ENCODE measurements at regions not wholly inside any gene's neighbourhood (a gene's known extent, or its start where the extent isn't known, plus 50 kb on each side); places are given as distances from the start of the nearest gene placed in this dataset.

DNA sequence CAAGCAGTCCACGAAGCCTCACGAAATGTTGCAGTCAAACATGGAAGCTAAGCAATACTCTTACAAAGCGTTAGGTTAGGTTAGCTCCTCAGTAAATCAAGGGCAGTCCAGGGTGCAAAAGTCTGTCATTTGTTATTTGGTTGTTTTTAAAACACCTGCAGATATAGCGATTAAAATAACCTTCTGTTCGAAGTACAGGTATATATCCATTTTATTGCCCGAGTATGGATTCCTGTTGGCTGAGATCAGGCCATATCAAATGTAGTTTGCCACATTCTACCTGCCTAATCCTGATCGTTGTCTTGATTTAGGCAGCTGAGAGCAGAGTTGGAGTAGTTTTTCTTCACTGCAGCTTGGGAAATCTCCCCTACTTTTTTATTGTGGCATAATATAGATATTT is 99.5 kb upstream of the EPB41L3 start (continued):
- TF ChIP-seq, protein P1, sequence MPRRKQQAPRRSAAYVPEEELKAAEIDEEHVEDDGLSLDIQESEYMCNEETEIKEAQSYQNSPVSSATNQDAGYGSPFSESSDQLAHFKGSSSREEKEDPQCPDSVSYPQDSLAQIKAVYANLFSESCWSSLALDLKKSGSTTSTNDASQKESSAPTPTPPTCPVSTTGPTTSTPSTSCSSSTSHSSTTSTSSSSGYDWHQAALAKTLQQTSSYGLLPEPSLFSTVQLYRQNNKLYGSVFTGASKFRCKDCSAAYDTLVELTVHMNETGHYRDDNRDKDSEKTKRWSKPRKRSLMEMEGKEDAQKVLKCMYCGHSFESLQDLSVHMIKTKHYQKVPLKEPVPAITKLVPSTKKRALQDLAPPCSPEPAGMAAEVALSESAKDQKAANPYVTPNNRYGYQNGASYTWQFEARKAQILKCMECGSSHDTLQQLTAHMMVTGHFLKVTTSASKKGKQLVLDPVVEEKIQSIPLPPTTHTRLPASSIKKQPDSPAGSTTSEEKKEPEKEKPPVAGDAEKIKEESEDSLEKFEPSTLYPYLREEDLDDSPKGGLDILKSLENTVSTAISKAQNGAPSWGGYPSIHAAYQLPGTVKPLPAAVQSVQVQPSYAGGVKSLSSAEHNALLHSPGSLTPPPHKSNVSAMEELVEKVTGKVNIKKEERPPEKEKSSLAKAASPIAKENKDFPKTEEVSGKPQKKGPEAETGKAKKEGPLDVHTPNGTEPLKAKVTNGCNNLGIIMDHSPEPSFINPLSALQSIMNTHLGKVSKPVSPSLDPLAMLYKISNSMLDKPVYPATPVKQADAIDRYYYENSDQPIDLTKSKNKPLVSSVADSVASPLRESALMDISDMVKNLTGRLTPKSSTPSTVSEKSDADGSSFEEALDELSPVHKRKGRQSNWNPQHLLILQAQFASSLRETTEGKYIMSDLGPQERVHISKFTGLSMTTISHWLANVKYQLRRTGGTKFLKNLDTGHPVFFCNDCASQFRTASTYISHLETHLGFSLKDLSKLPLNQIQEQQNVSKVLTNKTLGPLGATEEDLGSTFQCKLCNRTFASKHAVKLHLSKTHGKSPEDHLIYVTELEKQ (tag by site-specific recombination; IDR thresholded peaks at IDR 0.05; ENCODE audit: borderline replicate concordance), result no peak
- TF ChIP-seq ZNF169 (tag by site-specific recombination; IDR thresholded peaks at IDR 0.05), result no peak
- TF ChIP-seq KLF1 (tag by site-specific recombination; IDR thresholded peaks at IDR 0.05), result no peak
- TF ChIP-seq ZNF112 (tag by site-specific recombination; IDR thresholded peaks at IDR 0.05), result no peak
- TF ChIP-seq ZNF660 (tag by site-specific recombination; IDR thresholded peaks at IDR 0.05), result no peak
- TF ChIP-seq ZNF571 (tag by site-specific recombination; IDR thresholded peaks at IDR 0.05), result no peak
- no peak for TF ChIP-seq SP7 (tag by site-specific recombination; IDR thresholded peaks at IDR 0.05)

DNA sequence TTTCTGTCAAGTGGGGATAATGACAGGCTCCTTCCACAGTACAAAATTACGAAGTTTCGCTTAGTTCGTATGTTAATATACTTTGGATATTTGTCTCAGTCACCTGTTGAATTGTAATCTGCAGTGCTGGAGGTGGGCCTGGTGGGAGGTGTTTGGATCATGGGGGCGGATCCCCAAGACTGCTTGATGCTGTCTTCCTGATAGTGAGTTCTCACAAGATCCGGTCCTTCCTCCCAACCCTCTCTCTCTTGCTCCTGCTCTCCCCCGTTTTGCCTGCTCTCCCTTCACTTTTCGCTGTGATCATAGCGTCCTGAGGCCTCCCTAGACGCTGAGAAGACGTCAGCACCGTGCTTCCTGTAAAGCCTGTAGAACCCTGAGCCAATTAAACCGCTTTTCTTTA is 97.1 kb upstream of the EPB41L3 start:
- no peaks in the 10 kb centered on the region for H3K4me1 ChIP-seq (ENCODE audit: control insufficient read depth, insufficient read depth, low read length)
- ChIA-PET POLR2A (no interaction called here), CTCF (interaction anchor here (0.6 kb wide), 1 partner anchor 916 kb away, joined by 3 read pairs; no protein-coding TSS in a partner anchor)
- TF ChIP-seq ZNF404 (tag by site-specific recombination; IDR thresholded peaks at IDR 0.05) (no peak), ZNF391 (tag by site-specific recombination; IDR thresholded peaks at IDR 0.05; ENCODE audit: borderline replicate concordance, low read depth) (no peak), KLF1 (tag by site-specific recombination; IDR thresholded peaks at IDR 0.05) (no peak), ZNF133 (tag by site-specific recombination; IDR thresholded peaks at IDR 0.05) (no peak), OSR2 (tag by site-specific recombination; IDR thresholded peaks at IDR 0.05) (no peak), ZNF561 (tag by site-specific recombination; IDR thresholded peaks at IDR 0.05; ENCODE audit: borderline replicate concordance) (no peak), ZNF560 (tag by site-specific recombination; IDR thresholded peaks at IDR 0.05; ENCODE audit: borderline replicate concordance) (no peak), MZF1 (tag by site-specific recombination; IDR thresholded peaks at IDR 0.05; ENCODE audit: borderline replicate concordance) (no peak), ZNF785 (tag by site-specific recombination; IDR thresholded peaks at IDR 0.05) (no peak), ZNF311 (tag by site-specific recombination; IDR thresholded peaks at IDR 0.05; ENCODE audit: borderline replicate concordance) (no peak), ZXDB (tag by site-specific recombination; IDR thresholded peaks at IDR 0.05) (no peak)
- TF ChIP-seq, protein P2, sequence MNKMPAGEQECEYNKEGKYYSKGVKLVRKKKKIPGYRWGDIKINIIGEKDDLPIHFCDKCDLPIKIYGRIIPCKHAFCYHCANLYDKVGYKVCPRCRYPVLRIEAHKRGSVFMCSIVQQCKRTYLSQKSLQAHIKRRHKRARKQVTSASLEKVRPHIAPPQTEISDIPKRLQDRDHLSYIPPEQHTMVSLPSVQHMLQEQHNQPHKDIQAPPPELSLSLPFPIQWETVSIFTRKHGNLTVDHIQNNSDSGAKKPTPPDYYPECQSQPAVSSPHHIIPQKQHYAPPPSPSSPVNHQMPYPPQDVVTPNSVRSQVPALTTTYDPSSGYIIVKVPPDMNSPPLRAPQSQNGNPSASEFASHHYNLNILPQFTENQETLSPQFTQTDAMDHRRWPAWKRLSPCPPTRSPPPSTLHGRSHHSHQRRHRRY (tag by site-specific recombination; IDR thresholded peaks at IDR 0.05), result no peak
- TF ChIP-seq, protein P3, sequence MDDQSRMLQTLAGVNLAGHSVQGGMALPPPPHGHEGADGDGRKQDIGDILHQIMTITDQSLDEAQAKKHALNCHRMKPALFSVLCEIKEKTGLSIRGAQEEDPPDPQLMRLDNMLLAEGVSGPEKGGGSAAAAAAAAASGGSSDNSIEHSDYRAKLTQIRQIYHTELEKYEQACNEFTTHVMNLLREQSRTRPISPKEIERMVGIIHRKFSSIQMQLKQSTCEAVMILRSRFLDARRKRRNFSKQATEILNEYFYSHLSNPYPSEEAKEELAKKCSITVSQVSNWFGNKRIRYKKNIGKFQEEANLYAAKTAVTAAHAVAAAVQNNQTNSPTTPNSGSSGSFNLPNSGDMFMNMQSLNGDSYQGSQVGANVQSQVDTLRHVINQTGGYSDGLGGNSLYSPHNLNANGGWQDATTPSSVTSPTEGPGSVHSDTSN (CRISPR knock-in tag; IDR thresholded peaks at IDR 0.05), result no peak
- H3K36me3 ChIP-seq (ENCODE audit: control insufficient read depth in 2 of 2, insufficient read depth in 1 of 2, low read length in 2 of 2), result no peaks in the 10 kb centered on the region
- H3K4me3 ChIP-seq (ENCODE audit: low read depth, low read length), result no peak overlapping the region
- H3K9me3 ChIP-seq (ENCODE audit: control insufficient read depth, insufficient read depth, low read depth, low read length), result no peaks in the 10 kb centered on the region
- no peak overlapping the region for H3K27ac ChIP-seq (ENCODE audit: extremely low read depth, low read depth, low read length)

DNA sequence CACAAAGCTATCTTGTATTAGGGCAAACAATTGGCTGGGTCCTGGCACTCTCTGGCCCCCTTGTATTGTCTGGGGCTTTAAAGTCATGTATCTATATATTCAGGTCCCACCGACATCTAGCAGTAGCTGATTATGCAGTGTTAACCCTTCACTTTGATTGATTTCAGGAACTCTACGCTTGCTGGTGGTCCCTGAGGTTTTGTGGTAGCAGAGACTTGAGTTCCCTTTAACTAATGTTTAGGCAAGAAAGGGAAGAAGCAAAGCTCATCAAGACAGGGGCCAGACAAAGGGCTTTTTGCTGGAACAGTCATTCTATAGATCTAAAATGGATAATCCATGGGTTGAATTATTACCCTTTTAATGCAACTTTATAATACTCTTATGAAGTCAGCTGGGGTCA is 95.3 kb upstream of the EPB41L3 start:
- POLR2A ChIA-PET, result no interaction called here
- CTCF ChIA-PET, result interaction anchor here (0.6 kb wide), 1 partner anchor 524 kb away, joined by 3 read pairs; no protein-coding TSS in a partner anchor
- TF ChIP-seq ZNF362 (tag by site-specific recombination; IDR thresholded peaks at IDR 0.05) (no peak), ZNF311 (tag by site-specific recombination; IDR thresholded peaks at IDR 0.05; ENCODE audit: borderline replicate concordance) (no peak)
- TF ChIP-seq, protein P4, sequence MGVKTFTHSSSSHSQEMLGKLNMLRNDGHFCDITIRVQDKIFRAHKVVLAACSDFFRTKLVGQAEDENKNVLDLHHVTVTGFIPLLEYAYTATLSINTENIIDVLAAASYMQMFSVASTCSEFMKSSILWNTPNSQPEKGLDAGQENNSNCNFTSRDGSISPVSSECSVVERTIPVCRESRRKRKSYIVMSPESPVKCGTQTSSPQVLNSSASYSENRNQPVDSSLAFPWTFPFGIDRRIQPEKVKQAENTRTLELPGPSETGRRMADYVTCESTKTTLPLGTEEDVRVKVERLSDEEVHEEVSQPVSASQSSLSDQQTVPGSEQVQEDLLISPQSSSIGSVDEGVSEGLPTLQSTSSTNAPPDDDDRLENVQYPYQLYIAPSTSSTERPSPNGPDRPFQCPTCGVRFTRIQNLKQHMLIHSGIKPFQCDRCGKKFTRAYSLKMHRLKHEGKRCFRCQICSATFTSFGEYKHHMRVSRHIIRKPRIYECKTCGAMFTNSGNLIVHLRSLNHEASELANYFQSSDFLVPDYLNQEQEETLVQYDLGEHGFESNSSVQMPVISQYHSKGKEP (tag by site-specific recombination; IDR thresholded peaks at IDR 0.05), result no peak

More for the DNA sequence above, 95.3 kb upstream of the EPB41L3 start:
- Histone ChIP-seq H3K4me1 (ENCODE audit: control insufficient read depth, insufficient read depth, low read length) (no peaks in the 10 kb centered on the region), H3K36me3 (ENCODE audit: control insufficient read depth in 2 of 2, insufficient read depth in 1 of 2, low read length in 2 of 2) (no peaks in the 10 kb centered on the region), H3K4me3 (ENCODE audit: low read depth, low read length) (no peak overlapping the region), H3K9me3 (ENCODE audit: control insufficient read depth, insufficient read depth, low read depth, low read length) (no peaks in the 10 kb centered on the region), H3K27ac (ENCODE audit: extremely low read depth, low read depth, low read length) (no peak overlapping the region)
